Ureter (tissue), 1 donor: ENCODE measurements at regions not wholly inside any gene's neighbourhood (a gene's known extent, or its start where the extent isn't known, plus 50 kb on each side); places are given as distances from the start of the nearest gene placed in this dataset.
"Not testable (repeated sequence)": the region's sequence is repeated elsewhere in the genome, so short reads cannot be mapped to it uniquely, and the experiment has no call there.

Source experiments
- DNase-seq: peaks from one replicate; pipeline ENCODE4 v3.0.0-alpha.2; 2020; ENCODE audit warnings: low spot score
- donor health status: DM: yes; HTN: yes; CAD: no.

DNA sequence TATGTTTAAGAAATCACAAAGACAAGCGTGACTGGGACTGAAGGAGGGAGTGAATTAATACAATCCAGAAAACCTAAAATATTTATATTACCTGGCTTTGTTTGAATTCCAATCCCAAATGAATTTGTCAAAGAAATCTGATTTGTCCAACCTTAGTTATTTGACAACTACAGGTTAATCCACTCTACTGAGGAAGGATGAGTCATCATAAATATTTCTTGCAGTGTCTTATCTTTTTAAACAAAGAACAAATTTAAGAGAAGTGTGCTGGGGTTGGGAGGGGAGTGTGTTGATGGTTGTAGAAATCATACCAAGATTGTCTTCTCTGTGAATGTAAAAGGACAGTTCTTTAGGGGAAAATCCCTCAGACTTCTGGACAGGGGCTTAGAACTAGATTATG lies 1106.3 kb upstream of the SLC39A10 start:
- DNase-seq = no peak

DNA sequence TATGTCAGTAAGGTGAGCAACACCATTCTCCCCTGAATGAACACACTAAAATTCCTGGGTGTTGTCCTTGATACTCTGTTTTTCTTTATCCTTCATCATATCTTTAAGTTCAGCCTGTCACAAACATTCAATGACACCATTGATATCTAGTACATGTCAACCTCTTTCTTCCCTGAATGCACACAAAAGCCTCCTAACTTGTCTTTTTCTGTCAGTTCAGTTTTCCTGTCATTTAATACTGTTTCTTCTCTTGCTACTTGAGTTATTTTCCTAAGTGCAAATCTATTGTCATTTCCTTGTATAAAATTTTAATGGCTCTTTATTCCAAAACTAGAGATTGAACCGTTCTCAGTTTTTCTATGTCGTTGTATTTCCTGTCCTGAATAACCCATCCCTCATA lies 1107.6 kb upstream of the SLC39A10 start:
- DNase-seq = no peak

DNA sequence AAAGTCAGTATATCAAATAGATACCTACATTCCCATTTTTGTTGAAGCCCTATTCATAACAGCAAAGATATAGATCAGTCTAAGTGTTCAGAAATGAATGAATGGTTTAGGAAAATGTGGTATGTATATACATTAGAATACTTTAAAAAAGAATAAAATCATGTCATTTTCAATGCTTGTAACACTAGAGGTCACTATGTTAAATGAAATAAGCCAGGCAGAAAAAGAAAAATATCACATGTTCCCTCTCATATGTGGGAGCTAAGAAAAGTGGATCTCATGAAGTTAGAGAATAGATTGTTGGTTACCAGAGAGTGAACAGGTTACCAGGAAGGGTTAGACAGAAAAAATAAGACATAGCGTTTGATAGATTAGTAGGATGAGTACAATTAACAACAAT lies 1111.0 kb upstream of the SLC39A10 start:
- no peak for DNase-seq

DNA sequence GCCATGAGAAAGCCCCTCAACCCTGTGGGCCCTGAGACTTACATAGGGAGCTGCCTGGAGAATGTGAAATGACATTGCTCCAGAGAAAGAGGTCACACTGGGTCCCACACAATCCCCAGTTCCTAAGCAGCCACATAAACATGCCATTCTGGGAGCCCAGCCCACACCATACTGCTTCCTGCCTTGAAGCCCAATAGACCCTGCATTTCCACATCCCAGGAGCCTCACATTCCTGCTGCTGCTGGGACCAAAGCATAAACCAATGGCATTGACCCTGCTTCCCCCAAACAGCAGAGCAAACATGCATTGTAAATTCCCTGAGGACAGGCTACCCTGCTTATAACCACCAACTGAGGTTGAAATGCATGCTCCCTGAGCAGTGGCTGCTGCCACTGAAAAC lies 1117.6 kb upstream of the SLC39A10 start:
- no peak for DNase-seq

DNA sequence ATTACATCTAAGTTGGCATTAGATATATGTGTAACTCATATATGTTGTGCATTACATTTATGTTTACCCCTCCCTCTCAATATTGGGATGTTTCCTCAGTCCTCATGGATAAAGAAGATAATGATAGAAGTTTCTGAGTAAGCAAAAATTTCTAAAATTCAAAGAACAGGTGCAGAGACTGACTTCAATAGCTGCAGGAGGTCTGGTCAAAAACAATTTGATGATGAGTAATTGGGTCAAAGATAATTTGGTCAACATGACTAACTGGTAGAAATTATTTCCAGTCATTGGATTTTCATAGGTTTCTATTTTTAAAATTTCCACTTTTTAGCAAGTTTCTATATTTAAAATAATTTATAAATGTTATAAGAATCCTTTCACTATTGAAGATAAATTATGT lies 1130.9 kb upstream of the SLC39A10 start:
- no peak for DNase-seq

DNA sequence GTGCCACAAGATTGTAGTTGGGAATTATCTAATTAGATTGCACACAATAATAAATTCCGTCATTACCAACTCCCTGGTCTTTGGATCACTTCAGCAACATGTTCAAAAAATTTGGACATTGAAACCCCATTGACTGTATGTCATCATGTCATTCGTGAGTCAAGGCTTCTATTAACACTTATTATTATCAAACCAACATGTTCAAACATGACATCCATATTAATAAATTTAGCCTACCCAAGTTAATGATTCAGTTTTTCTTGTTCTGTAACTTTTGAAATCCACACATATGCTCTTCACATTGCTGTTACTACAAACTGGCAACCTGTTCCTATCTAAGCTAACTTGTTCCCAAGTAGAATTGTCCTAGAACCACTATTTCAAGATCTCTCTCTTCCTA lies 1142.7 kb upstream of the SLC39A10 start:
- no peak for DNase-seq

DNA sequence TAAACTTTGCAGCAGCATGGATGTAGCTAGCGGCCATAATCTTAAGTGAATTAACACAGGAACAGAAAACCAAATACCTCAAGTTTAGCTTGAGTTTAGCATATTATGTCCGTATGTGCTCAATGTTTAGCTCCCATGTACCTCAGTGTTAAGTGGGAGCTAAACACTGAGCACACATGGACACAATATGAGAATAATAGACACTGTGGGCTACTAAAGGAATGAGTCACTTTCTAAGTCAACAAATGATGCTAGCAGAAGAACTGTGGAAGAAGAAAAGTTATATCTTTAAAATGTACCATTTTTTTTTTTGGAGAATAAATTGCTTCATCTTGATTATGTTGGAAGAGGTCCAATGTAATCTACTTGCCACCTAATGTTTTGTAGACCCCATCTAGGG lies 1146.0 kb upstream of the SLC39A10 start:
- DNase-seq = not testable (repeated sequence)

DNA sequence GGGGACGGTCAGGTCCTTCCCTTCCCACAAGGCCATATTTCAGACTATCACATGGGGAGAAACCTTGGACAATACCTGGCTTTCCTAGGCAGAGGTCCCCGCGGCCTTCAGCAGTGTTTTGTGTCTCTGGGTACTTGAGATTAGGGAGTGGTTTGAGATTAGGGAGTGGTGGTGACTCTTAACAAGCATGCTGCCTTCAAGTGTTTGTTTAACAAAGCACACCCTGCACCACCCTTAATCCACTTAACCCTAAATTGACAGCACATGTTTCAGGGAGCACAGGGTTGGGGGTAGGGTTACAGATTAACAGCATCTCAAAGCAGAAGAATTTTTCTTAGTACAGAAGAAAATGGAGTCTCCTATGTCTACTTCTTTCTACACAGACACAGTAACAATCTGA lies 1152.2 kb upstream of the SLC39A10 start:
- not testable (repeated sequence) for DNase-seq

DNA sequence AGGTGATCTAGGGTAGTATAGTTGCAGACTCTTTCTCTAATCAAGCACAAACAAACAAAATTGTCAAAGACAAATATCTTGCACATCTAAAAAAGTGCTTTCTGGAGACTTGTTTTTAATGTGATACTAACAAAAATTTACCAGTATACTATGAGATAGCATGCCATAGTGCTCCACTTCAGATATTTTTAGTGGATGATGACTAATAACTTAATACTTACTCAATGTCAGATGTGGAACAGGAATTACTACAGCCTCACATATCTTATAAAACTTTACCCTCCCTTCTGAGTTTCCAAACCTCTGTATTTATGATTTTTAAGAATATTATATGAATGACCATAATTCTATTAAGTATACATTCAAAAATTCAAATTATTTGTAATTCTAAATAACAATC lies 1162.0 kb upstream of the SLC39A10 start:
- DNase-seq = no peak

DNA sequence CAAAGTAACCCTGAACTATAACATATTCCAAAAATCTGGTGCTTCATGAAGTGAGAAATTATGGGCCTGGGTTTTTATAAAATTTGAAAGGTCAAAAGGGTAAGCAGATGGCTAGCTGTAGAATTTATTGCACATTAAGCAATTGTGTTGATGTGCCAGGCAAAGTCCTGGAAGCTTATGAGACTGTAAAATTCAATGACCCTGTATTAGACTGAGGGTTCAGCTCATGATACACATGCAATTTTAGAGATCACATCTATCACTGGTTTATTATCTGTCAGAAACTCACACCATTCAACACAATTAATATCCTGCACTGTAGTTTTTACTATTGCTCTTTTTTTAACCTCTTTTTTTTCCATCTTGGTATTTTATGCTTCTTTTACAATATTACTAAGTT lies 1162.6 kb upstream of the SLC39A10 start:
- no peak for DNase-seq

DNA sequence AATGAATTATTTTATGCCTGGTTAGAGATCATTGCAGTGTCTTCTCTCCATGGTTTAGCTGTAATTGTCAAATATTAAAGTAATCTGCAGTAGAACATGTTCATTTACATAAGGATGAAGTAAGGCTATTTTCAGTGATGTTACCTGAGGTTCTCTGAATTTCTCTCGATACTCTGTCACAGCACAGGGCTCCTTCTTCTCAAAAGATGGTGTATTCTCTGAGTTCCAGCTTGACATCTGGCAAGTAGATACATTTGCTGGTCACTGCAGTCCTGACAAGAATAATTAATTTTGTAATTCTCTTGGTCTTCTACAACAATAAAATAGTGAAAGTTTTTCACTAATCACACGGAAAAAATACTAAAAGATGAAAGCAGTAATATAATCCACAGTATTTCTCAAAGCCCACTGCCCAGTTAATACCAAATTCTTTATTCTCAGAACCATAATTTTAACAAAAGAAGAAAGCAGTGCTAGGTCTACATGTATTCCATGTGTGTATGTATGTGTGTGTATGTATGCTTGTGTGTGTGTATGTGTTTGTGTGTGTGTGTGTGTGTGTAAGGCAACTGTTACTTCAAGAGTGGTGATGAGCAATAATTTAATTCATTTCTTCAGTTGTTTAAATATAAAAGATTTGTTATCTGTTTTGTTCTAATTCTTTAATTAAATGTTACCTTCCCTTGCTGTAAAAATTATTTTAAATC lies 1165.5 kb upstream of the SLC39A10 start:
- DNase-seq = no peak

DNA sequence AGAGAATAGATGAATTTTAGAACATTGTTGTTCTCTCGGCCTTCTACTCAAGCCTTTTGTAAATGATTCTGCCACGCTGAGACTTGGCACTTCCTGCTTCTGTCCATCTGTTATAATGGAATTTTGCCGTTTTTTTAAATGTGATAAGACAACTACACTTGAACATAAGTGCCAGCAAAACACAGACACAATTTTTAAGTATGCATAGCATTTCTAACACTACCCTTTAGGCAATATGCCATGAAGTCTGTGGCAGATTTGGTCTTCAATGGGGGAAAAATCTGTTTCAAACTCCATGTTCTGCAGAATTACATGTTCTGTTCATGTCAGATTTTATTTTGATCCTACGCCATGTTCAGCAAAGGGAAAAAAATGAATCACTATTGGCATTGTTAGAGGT lies 1170.7 kb upstream of the SLC39A10 start:
- no peak for DNase-seq

DNA sequence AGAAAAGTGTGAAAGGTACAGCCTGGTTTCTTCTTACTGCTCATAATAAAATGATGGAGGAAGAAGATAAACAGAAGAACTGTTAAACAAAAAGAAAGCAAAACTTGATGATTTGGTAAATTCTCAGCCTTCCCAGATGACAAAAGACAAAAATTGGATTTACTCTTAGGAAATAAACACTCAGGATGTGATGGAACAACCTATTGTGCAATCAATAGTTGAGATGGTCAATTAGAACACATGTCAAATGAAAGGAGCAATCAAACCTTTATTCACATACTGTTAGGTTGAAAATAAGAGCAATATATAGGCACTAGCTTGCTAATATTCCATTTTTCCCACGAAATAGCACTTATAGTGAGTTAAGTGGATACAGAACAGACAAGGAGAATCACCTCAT lies 1174.0 kb upstream of the SLC39A10 start:
- DNase-seq = no peak

DNA sequence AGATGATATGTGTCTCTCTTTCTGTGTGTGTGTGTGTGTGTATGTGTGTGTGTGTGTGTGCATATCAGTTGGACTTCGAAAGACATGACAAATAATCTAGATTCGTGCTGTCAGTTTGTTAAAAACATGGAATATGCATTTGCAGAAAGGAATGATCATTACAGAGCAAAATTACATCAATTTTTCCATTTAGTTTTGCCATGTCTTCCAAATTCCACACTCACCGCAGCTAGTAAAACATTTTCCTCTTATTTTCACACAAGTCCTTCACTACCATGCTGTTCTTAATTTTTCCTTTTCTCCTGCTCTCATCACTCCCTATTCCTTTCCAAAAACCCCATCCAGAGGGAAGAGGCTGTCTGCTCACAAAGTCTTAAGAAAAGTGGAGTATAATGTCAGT lies 1191.4 kb upstream of the SLC39A10 start:
- DNase-seq = no peak

DNA sequence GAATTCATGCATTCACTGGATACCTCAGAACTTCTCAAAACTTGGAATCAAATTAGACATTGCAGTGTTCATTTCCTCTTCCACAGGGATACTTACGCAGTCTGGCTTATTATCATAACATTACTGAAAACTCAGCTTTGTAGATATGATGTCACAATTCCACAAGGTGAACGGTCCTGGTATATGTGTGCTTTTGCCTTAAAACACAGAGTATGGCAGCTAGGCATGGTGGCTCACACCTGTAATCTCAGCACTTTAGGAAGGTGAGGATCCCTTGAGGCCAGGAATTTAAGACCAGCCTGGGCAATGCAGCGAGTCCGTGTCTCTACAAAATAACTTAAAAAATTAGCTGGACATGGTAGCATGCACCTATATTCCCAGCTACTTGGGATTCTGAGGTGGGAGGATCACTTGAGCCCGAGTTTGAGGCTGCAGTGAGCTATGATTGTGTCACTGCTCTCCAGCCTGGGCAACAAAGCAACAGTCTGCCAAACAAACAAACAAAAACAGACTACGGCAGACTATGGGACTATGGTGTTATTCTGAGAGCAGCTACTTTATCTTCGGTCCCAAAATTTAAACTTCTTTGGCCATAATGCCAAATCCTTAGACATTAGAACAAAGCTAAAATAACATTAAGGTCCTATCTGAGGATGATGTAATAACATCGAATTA lies 1191.9 kb upstream of the SLC39A10 start:
- DNase-seq = no peak

DNA sequence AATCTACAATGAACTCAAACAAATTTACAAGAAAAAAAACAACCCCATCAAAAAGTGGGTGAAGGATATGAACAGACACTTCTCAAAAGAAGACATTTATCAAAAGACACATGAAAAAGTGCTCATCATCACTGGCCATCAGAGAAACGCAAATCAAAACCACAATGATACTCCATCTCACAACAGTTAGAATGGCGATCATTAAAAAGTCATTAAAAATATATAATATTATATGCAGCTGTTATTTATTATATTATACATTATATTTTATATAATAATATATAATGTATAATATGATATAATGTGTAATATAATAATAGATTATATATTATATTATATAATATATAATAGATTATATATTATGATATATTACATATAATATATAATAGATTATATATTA lies 1194.1 kb upstream of the SLC39A10 start:
- DNase-seq = not testable (repeated sequence)

DNA sequence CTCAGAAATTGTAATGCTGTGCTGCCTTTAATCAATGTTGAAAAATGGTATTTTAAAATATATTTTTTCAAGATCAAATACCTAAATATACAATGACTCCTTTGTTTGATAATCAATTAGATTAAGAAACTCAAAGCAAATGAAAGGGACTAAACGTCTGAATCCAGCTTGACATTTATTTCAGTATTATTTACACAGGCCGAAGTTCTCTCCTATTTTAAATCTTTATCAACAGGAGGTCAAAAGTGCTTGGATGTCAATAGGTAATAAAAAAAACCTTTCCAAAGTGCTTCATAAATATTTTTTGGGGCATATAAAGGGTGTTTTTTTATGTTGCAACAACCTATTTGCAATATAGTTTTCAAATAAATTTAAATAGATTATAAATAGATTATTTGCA lies 1201.7 kb upstream of the SLC39A10 start:
- no peak for DNase-seq

DNA sequence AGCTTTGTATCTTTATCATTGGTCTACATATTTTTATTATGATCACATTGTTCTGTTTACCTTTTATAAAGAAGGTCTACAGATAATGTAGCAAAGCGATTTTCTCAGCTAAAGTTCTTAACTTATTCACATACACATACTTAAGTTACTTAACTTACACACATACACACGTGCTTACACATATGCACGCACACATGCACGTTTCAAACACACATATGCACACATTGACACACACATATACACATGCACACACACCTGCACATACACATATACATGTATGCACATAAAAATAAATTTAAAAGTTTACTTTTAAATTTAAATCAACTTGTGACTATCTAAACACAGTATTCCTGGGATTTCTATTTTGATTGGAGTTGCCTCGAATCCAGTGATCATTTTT lies 1204.5 kb upstream of the SLC39A10 start:
- no peak for DNase-seq

DNA sequence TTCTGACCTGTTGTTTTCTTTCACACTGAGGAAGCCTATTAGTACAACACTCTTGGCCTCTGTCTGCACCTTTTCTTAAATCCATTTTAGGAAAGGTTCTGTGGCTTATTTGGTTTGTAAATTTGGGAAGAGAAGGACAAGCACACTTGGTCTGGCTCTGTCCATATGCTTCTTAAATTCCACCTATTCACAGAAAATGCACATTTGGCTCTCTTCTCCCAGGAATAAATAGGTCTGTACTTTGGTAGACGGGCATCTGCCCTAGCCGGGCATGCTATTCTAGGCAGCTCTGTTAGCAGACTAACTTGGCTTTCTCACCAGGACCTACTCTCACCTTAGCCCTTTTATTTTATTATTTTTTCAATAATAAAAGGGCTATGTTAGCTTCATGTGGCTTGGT lies 1211.8 kb upstream of the SLC39A10 start:
- DNase-seq = no peak

DNA sequence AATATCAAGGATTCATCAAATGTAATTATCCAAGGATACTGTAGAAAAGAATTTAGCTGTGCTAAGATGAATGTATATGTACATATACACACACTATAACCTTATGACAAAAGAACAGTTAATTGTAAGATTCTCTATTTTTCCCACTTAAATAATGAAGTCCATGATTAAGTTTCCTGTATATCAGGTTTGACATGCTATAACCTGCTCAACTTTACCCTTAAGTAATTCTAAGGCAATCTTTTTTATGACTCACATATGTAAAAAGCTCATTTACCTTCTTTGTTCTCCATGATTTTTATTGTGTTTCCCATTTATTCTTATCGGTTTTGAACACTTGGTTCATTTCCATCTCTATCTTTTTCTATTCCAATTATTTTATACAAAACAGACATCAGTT lies 1213.1 kb upstream of the SLC39A10 start:
- no peak for DNase-seq

DNA sequence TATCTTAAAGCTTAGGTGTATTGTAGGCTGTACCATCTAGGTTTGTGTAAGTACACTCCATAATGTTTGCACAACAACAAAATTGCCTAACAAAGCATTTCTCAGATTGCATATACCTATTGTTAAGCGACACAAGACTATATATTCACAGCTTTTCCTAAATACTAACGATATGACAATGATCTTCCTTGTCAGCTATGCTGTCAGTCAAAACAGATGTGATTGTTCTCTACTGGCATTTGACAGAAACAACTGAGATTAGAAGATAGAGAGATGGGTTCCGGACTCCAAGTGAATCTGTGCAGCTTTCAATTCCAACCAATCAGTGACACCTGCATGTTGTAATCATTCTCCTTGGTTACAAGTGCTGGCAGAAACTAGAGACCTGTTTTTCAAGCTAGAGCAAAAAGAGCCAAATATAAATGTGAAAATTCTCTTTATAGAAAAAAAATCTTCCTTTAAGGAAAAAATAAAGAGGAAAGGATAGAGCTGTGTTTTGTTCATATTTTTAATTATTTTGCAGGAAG lies 1232.3 kb upstream of the SLC39A10 start:
- no peak for DNase-seq

DNA sequence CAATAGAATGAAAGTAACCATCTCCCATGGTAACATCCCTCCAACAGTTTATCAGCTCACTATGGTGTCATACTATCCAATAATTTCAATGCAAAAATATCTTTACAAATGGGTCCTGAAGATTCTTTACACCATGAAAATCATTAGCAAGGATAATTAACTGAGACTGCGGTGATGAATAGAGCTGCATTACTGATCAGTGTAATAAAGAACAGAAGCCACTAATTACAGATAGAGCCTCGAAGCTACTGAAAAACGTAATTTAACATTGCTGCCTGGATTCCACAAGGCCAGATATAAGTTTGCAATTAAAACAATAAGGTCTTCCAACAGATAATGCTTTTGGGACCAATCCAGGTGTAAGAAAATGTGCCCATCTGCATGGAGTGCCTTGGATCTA lies 1245.8 kb upstream of the SLC39A10 start:
- DNase-seq = no peak

DNA sequence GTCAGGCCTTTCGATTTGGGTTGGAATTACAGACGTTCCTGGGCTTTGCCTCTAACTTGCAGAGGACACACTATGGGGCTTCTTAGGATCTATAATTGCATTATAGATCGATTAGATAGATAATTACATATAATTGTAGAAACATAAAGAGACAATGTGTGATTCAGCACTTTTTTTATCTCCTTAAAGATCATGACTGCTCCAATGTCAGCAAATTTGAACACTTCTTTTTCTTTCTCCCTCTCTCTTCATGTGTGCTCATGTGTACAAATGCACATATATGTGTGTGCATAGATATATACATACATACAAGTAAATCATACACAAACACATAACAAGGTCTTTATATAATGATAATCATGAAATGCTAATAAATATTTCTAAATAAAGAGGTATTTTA lies 1261.2 kb upstream of the SLC39A10 start:
- DNase-seq = no peak

DNA sequence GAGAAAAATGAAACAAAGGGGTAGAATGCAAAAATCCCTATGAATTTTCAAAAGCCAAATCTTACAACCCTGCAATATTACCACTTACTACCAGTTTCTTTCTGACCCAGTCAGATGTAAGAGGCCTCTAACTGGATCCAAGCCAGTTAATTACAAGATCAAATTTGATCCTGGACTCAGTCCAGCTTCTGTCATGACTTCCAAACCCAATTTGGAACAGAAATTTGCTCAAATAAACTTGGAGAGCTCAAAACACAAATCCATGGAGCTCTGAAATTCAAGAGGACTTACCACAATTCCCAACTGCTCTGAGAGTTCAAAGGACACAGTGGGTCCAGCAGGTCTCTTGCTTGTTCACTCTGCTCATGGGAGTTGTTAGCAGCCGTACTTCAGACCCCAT lies 1271.7 kb upstream of the SLC39A10 start:
- DNase-seq = no peak
